ENCODE measurements at regions not wholly inside any gene's neighbourhood (a gene's known extent, or its start where the extent isn't known, plus 50 kb on each side); places are given as distances from the start of the nearest gene placed in this dataset.

- TF ChIP-seq CTCF (IDR thresholded peaks at IDR 0.05) (no peak), POLR2A (IDR thresholded peaks at IDR 0.05) (no peak)
These were observed 384.6 kb upstream of the CD180 start for GRCh38 chr5:67581203-67581602.

All from uterus (tissue), 2 donors.